ENCODE measurements at regions not wholly inside any gene's neighbourhood (a gene's known extent, or its start where the extent isn't known, plus 50 kb on each side); places are given as distances from the start of the nearest gene placed in this dataset.

DNA sequence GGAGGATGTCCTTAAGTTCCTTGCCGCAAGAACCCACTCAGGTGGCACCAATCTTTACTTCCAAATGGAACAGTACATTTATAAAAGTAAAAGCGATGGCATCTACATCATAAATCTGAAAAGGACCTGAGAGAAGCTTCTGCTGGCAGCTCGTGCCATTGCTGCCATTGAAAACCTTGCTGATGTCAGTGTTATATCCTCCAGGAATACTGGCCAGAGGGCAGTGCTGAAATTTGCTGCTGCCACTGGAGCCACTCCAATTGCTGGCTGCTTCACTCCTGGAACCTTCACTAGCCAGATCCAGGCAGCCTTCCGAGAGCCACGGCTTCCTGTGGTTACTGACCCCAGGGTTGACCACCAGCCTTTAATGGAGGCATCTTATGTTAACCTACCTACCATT is 191.7 kb downstream of the TRIM27 start:
- no peaks in the 10 kb centered on the region for H3K36me3 ChIP-seq (ENCODE audit: control insufficient read depth, low read depth, low read length)
- no peak overlapping the region for H3K4me3 ChIP-seq (ENCODE audit: low read length)
- no peak overlapping the region for H3K27ac ChIP-seq (ENCODE audit: low read length)
- H3K9me3 ChIP-seq (ENCODE audit: control insufficient read depth, low read depth, low read length), result no peaks in the 10 kb centered on the region
- peaks cover 73% of the 10 kb centered on the region for H3K27me3 ChIP-seq (ENCODE audit: control insufficient read depth, insufficient read depth, low read length)
- no peak overlapping the region for H3K9ac ChIP-seq (ENCODE audit: low read length)
- H3K4me1 ChIP-seq (ENCODE audit: control insufficient read depth, low read depth, low read length), result peaks cover 4% of the 10 kb centered on the region

DNA sequence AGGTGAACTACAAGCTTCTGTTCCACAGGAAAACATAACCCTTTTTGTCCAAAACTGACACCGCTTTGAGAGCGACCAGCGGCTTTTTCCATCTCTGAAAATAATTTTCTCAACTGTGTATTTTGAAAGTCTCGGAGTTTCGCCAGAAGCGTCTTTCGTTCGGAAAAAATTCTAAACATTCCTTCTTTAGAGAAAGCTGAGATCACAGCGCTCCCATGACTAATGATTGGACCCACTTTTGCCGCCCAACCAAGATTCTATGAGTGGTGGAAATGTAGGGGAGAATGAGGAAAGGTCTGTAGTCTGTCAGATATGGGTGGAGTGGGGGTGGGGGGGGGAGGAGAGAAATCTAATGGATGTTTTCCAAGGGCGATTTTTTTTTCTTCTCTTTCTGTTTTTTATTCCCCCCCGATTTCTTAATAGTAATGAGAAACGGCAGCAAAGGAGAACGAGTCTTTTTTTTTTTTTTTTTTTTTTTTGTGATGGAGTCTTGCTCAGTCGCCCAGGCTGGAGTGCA is 189.3 kb downstream of the TRIM27 start:
- Histone ChIP-seq H3K9me3 (ENCODE audit: control insufficient read depth, low read depth, low read length) (no peaks in the 10 kb centered on the region), H3K27ac (ENCODE audit: low read length) (no peak overlapping the region), H3K4me3 (ENCODE audit: low read length) (no peak overlapping the region), H3K27me3 (ENCODE audit: control insufficient read depth, insufficient read depth, low read length) (peaks cover 86% of the 10 kb centered on the region), H3K4me1 (ENCODE audit: control insufficient read depth, low read depth, low read length) (peaks cover 4% of the 10 kb centered on the region), H3K36me3 (ENCODE audit: control insufficient read depth, low read depth, low read length) (no peaks in the 10 kb centered on the region), H3K9ac (ENCODE audit: low read length) (no peak overlapping the region)

DNA sequence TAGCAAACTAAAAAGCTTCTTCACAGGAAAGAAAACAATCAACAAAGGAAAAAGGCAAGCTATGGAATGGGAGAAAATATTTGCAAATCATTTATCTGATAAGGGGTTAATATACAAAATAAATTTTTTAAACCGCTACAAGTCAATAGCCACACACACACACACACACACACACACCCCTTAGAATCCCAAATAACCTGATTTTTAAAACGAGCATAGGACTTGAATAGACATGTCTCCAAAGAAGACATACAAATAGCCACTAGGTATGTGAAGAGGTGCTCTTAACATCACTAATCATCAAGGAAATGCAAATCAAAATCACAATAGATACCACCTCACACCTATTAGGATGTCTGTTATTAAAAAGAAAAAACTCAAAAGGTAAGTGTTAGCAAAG is 187.7 kb downstream of the TRIM27 start:
- Histone ChIP-seq H3K4me3 (ENCODE audit: low read length) (peak overlapping the region; percentile 73), H3K4me1 (ENCODE audit: control insufficient read depth, low read depth, low read length) (peaks cover 4% of the 10 kb centered on the region), H3K9me3 (ENCODE audit: control insufficient read depth, low read depth, low read length) (no peaks in the 10 kb centered on the region), H3K27me3 (ENCODE audit: control insufficient read depth, insufficient read depth, low read length) (peaks cover 80% of the 10 kb centered on the region), H3K27ac (ENCODE audit: low read length) (no peak overlapping the region), H3K36me3 (ENCODE audit: control insufficient read depth, low read depth, low read length) (no peaks in the 10 kb centered on the region), H3K9ac (ENCODE audit: low read length) (no peak overlapping the region)

DNA sequence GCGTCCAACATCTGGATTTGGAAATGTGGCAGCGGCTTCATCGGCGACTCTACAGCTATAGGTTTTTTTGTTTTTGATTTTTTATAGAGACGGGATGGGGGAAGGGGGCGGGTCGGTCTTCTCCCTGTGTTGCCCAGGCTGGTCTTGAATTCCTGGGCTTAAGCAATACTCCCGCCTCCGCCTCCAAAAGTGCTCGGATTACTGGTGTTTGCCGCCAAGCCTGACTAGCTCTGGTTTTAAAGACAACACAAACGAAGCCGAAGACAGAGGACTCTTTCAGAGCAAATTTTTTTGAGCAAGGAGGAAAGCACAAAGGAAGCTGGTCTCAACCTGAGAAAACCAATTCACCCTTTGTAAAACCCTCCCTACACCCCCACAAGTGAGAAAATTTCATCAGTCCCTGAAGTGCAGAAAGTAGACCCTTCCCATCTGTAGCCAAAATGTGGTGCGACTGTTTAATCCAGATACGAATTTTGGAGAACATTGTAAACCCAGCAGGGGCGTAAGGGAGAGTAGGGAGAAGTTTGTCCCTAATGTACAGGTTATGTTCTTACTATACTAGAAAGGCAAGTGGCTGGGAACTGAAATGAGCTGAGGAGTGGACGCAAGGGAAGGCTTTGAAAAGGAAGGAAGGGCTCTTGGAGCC is 185.9 kb downstream of the TRIM27 start:
- Histone ChIP-seq H3K4me3 (ENCODE audit: low read length) (peak overlapping the region; percentile 69), H3K4me1 (ENCODE audit: control insufficient read depth, low read depth, low read length) (peaks cover 4% of the 10 kb centered on the region), H3K36me3 (ENCODE audit: control insufficient read depth, low read depth, low read length) (no peaks in the 10 kb centered on the region), H3K27me3 (ENCODE audit: control insufficient read depth, insufficient read depth, low read length) (peaks cover 63% of the 10 kb centered on the region), H3K27ac (ENCODE audit: low read length) (no peak overlapping the region), H3K9ac (ENCODE audit: low read length) (no peak overlapping the region), H3K9me3 (ENCODE audit: control insufficient read depth, low read depth, low read length) (no peaks in the 10 kb centered on the region)

DNA sequence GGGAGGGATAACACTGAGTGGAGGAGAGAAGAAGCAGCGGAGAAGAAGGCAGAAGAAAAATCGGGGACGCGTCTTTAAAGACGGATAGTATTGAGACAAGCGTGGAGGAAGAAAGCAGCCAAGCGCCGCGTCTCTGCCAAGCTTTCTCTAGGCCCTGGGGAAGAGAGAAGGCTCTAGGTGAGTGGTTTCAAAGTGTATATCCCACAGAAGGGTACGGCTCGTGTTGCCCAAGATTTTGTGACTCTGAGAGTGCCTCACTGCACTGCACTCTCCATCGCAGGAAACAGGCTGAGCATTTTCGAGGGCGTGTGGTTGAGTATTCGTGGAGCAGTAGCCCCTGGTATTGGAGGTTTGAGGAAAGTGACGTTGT is 185.4 kb downstream of the TRIM27 start:
- Histone ChIP-seq H3K27ac (ENCODE audit: low read length) (no peak overlapping the region), H3K27me3 (ENCODE audit: control insufficient read depth, insufficient read depth, low read length) (peaks cover 66% of the 10 kb centered on the region), H3K9ac (ENCODE audit: low read length) (no peak overlapping the region), H3K9me3 (ENCODE audit: control insufficient read depth, low read depth, low read length) (no peaks in the 10 kb centered on the region), H3K4me1 (ENCODE audit: control insufficient read depth, low read depth, low read length) (peaks cover 4% of the 10 kb centered on the region), H3K36me3 (ENCODE audit: control insufficient read depth, low read depth, low read length) (no peaks in the 10 kb centered on the region), H3K4me3 (ENCODE audit: low read length) (peak overlapping the region; percentile 69)

DNA sequence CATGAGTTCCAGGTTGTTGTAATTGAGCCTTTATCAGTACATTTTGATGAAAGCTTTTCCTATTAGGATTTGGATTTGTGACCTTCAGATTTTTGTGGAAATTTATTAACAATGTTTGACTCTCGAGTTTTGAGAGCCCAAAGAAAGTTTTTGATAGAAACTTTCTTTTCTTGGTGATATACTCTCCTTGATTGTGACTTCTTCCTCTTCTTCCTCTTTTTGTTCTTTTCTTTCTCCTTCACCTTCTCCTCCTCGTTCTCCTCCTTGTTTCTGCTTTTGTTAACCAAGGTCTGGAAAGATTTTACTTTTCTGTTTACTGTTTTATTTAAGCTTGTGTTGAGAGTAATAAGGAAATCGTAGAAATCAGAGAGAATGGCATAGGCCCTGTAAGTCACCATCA is 182.4 kb downstream of the TRIM27 start:
- Histone ChIP-seq H3K4me3 (ENCODE audit: low read length) (no peak overlapping the region), H3K27me3 (ENCODE audit: control insufficient read depth, insufficient read depth, low read length) (peaks cover 74% of the 10 kb centered on the region), H3K9ac (ENCODE audit: low read length) (no peak overlapping the region), H3K9me3 (ENCODE audit: control insufficient read depth, low read depth, low read length) (no peaks in the 10 kb centered on the region), H3K36me3 (ENCODE audit: control insufficient read depth, low read depth, low read length) (no peaks in the 10 kb centered on the region), H3K27ac (ENCODE audit: low read length) (no peak overlapping the region), H3K4me1 (ENCODE audit: control insufficient read depth, low read depth, low read length) (no peaks in the 10 kb centered on the region)

DNA sequence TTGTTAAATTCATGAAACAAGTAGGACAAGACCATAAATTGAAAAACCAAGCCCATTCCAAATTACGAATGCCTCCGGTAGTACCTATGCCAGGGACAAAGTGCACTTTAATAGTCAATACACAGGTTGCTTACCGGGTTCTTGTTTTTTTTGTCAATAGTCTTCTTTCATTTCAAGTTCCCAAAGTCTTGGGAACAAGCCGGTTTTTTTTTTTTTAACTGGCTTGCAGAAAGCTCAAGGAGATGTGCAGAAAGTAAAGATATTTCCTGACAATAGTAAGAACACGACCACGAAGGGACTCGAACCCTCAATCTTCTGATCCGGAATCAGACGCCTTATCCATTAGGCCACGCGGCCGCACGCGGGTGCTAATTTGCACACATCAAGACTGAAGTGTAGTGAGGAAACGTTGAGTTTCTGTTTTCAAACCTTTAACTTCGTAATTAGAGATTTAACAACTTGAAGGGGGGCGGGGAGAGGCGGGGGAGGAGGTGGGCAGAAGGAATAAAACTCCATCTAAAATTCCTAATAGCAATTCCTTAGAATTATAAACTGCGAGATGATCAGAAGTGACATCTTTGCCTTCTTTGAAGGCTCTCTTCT is 181.0 kb downstream of the TRIM27 start:
- Histone ChIP-seq H3K9ac (ENCODE audit: low read length) (no peak overlapping the region), H3K4me1 (ENCODE audit: control insufficient read depth, low read depth, low read length) (no peaks in the 10 kb centered on the region), H3K27ac (ENCODE audit: low read length) (no peak overlapping the region), H3K36me3 (ENCODE audit: control insufficient read depth, low read depth, low read length) (no peaks in the 10 kb centered on the region), H3K27me3 (ENCODE audit: control insufficient read depth, insufficient read depth, low read length) (peaks cover 73% of the 10 kb centered on the region), H3K9me3 (ENCODE audit: control insufficient read depth, low read depth, low read length) (no peaks in the 10 kb centered on the region), H3K4me3 (ENCODE audit: low read length) (peak overlapping the region; percentile 85)

DNA sequence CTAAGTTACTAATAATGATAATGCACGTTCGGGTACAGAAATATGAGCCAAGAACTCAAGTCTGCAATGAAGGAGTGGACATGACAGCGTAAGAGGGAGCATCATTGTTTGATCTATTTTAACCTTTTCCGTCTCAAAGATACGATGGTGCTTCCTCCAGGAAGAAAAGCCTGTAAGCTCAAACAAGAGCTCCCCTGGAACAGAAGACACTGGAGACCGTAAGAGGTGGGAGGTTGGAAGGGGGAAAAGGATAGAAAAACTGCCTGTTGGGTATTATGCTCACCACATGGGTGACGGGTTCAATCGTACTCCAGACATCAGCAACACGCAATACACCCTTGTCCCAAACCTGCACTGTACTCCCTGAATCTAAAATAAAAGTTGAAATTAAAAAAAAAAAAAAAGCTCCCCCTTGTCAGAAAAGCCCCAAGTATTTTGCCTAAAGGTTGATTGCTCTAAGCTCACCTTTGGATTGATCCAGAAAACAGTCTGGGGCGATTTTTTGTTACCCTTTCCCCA is 180.5 kb downstream of the TRIM27 start:
- Histone ChIP-seq H3K4me3 (ENCODE audit: low read length) (peak overlapping the region; percentile 85), H3K36me3 (ENCODE audit: control insufficient read depth, low read depth, low read length) (no peaks in the 10 kb centered on the region), H3K9ac (ENCODE audit: low read length) (no peak overlapping the region), H3K27ac (ENCODE audit: low read length) (no peak overlapping the region), H3K9me3 (ENCODE audit: control insufficient read depth, low read depth, low read length) (no peaks in the 10 kb centered on the region), H3K4me1 (ENCODE audit: control insufficient read depth, low read depth, low read length) (peaks cover 3% of the 10 kb centered on the region), H3K27me3 (ENCODE audit: control insufficient read depth, insufficient read depth, low read length) (peaks cover 70% of the 10 kb centered on the region)

DNA sequence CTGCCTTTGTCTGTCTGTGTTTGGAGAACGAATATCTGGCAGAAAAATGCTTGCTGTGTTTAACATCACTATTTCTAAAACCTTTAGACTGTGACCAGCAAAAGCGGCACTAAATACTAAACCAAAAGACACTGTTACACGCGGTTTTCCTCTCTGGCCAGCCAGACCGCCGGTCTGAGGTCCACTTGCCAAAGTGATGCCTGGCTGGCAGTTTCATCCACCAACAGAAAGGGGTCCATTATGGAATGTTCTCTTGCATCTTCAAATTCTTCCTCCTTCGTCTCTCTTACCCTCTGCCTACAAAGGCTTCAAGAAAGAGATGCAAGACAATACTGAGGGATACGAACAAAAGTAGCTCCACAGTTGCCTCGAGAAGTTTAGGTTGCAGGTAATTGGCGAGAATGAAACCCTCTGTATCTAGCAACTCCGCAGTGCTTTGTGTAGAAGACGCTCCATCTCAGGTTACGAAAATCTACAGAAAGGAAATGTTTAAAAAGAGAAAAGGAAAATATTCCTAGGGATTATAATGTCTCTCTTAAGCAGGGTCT is 176.6 kb downstream of the TRIM27 start:
- Histone ChIP-seq H3K27ac (ENCODE audit: low read length) (no peak overlapping the region), H3K27me3 (ENCODE audit: control insufficient read depth, insufficient read depth, low read length) (peaks cover 53% of the 10 kb centered on the region), H3K4me3 (ENCODE audit: low read length) (peak overlapping the region; percentile 91)

DNA sequence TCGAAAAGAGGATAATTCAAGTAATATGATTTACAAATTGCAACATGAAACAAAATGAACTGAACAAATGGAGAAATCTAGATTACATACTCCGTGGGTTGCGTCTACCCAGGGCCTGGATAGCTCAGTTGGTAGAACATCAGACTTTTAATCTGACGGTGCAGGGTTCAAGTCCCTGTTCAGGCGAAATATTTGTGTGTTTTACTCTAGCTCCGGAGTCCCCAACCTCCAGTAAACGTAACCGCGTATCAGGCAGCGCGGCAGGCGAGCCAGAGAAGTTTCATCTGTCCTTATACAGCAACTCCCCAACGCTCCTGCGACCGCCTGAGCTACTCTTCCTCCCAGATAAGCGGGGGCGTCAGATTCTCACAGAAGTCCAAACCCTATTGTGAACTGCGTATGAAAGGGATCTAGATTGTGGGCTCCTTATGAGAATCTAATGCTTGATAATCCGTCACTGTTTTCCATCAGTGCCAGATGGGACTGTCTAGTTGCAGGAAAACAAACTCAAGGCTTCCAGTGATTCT is 176.1 kb downstream of the TRIM27 start:
- peak overlapping the region; percentile 91 for H3K4me3 ChIP-seq (ENCODE audit: low read length)
- no peaks in the 10 kb centered on the region for H3K36me3 ChIP-seq (ENCODE audit: control insufficient read depth, low read depth, low read length)
- no peak overlapping the region for H3K27ac ChIP-seq (ENCODE audit: low read length)
- H3K27me3 ChIP-seq (ENCODE audit: control insufficient read depth, insufficient read depth, low read length), result peaks cover 53% of the 10 kb centered on the region
- H3K4me1 ChIP-seq (ENCODE audit: control insufficient read depth, low read depth, low read length), result peaks cover 7% of the 10 kb centered on the region
- peak overlapping the region; percentile 43 for H3K9ac ChIP-seq (ENCODE audit: low read length)
- peaks cover 3% of the 10 kb centered on the region for H3K9me3 ChIP-seq (ENCODE audit: control insufficient read depth, low read depth, low read length)

More for the DNA sequence above, 176.6 kb downstream of the TRIM27 start:
- Histone ChIP-seq H3K9me3 (ENCODE audit: control insufficient read depth, low read depth, low read length) (peaks cover 3% of the 10 kb centered on the region), H3K36me3 (ENCODE audit: control insufficient read depth, low read depth, low read length) (no peaks in the 10 kb centered on the region), H3K9ac (ENCODE audit: low read length) (peak overlapping the region; percentile 43), H3K4me1 (ENCODE audit: control insufficient read depth, low read depth, low read length) (peaks cover 7% of the 10 kb centered on the region)

DNA sequence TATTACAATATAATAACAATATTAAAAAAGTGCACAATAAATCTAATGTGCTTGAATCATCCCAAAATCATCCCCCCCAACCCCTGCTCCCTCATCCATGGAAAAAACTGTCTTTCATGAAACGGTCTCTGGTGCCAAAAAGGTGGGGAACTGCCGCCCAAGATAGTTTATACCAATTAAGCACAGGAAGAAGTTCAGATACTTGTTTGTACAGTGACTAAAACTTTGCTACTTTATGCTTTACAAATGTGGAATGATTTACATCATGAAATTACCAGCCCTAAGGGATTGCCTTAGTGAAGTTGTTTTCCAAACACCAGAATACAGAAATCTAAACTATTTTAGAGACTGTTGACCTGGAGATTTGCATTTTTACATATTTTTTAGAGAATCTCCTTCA is 175.6 kb downstream of the TRIM27 start:
- H3K27ac ChIP-seq (ENCODE audit: low read length), result no peak overlapping the region

More for the DNA sequence above, 175.6 kb downstream of the TRIM27 start:
- H3K9me3 ChIP-seq (ENCODE audit: control insufficient read depth, low read depth, low read length), result peaks cover 3% of the 10 kb centered on the region
- H3K4me1 ChIP-seq (ENCODE audit: control insufficient read depth, low read depth, low read length), result peaks cover 7% of the 10 kb centered on the region
- no peak overlapping the region for H3K9ac ChIP-seq (ENCODE audit: low read length)
- H3K36me3 ChIP-seq (ENCODE audit: control insufficient read depth, low read depth, low read length), result no peaks in the 10 kb centered on the region
- H3K4me3 ChIP-seq (ENCODE audit: low read length), result peak overlapping the region; percentile 91
- peaks cover 51% of the 10 kb centered on the region for H3K27me3 ChIP-seq (ENCODE audit: control insufficient read depth, insufficient read depth, low read length)

All from iPS-18a (cell line).